Heart right ventricle (tissue), 16 donors: ENCODE measurements at regions not wholly inside any gene's neighbourhood (a gene's known extent, or its start where the extent isn't known, plus 50 kb on each side); places are given as distances from the start of the nearest gene placed in this dataset.

Experiments
- ATAC-seq, 8 donors: fragments of 200-7000 bp; cut with Tn5 transposase; one replicate each; pipeline ENCODE4 v1.9.1; 2020; ENCODE audit warnings: mild to moderate bottlenecking in 8 of 8, moderate library complexity in 8 of 8, moderate number of reproducible peaks in 1 of 8
- DNase-seq, 2 donors: peaks; one replicate each; pipeline ENCODE4 v3.0.0-alpha.2; 2020
- H3K27ac ChIP-seq, 10 donors: fragments of 200-600 bp; sonication (generic) in 2 of 10; one replicate each; pipeline versions ENCODE4 v1.5.0 to v1.8.0; 2020 to 2022; ENCODE audit warnings: mild to moderate bottlenecking in 3 of 10
- H3K27me3 ChIP-seq, 7 donors: fragments of 200-600 bp; one replicate each; pipeline ENCODE4 v1.8.0; 2021 to 2022; ENCODE audit warnings: mild to moderate bottlenecking in 2 of 7
- H3K36me3 ChIP-seq, 9 donors: fragments of 200-600 bp; sonication (generic) in 1 of 9; one replicate each; pipeline versions ENCODE4 v1.5.0 to v1.8.0; 2020 to 2022; ENCODE audit warnings: mild to moderate bottlenecking in 2 of 9
- H3K4me1 ChIP-seq, 9 donors: fragments of 200-600 bp; sonication (generic) in 1 of 9; one replicate each; pipeline versions ENCODE4 v1.5.0 to v1.8.0; 2020 to 2022; ENCODE audit warnings: mild to moderate bottlenecking in 4 of 9
- H3K4me3 ChIP-seq, 10 donors: fragments of 200-600 bp; sonication (generic) in 2 of 10; one replicate each; pipeline versions ENCODE4 v1.5.0 to v1.8.0; 2020 to 2022; ENCODE audit warnings: mild to moderate bottlenecking in 7 of 10, moderate library complexity in 2 of 10
- H3K9me3 ChIP-seq, 11 donors: fragments of 200-600 bp in 10 of 11; sonication (generic) in 2 of 11; one replicate each; pipeline versions ENCODE4 v1.5.0 to v1.8.0; 2013 to 2022; ENCODE audit warnings: mild to moderate bottlenecking in 2 of 11, control low read depth in 1 of 11, moderate library complexity in 1 of 11
- WGBS, 2 donors: extraction: QIAGEN DNeasy Blood & Tissue Kit; methylation state at CpG; one replicate each; pipeline ENCODE4 v1.1.7; 2013; ENCODE audit warnings: inconsistent platforms in 1 of 2; 5-methylcytosine and 5-hydroxymethylcytosine counted together
- intact Hi-C, 10 donors: fragments of 100-400 bp; cut with DNase I; formaldehyde crosslinking; loops; one replicate each; pipeline versions ENCODE4 v1.11.1 to v1.14.2; 2022
- TF ChIP-seq, protein P1 (sequence below), 9 donors: fragments of 200-600 bp; sonication (generic) in 2 of 9; IDR thresholded peaks; one replicate each; pipeline versions ENCODE4 v1.5.0 to v1.8.0; 2021 to 2022; ENCODE audit warnings: antibody characterized with exemption in 9 of 9, mild to moderate bottlenecking in 5 of 9, moderate library complexity in 1 of 9
- donor health status: Arrhythmogenic right ventricular cardiomyopathy.
- donor health status: ischemic (EF 13 %, LVEDD 7.1; RV severe dilation, severe dysfunction).
- donor health status: healthy with polysubstance abuse.
- donor health status: DM: no; HTN: yes; CAD: no.
- donor health status: DM: no; HTN: no; CAD: no.
- donor health status: ischemic (EF 25% LVEDD 6.9; RV normal size, moderate dysfunction).
- donor health status: ischemic (EF 25% LVEDD 5.7; RV mildly dilated, moderate dysfunction).
- donor health status: healthy.
- donor health status: DM: yes; HTN: yes; CAD: no.
- donor health status: Ischemic cardiomyopathy.
- donor health status: ischemic (EF 35%, LVEDD 5.7; RV mildly dilated, moderate dysfunction).
- donor health status: nonischemic (EF 11% LVEDD 7.7; RV severe dilation, severe dysfunction).
- donor health status: DM: yes; HTN: yes; CAD: no.
- donor health status: PGD.
- donor health status: ischemic (EF 29% LVEDD 5.4; RV normal size, mild dysfunction).
- donor health status: nonischemic (EF 23%, LVEDD 6.1; RV moderate dilation, normal function).

DNA sequence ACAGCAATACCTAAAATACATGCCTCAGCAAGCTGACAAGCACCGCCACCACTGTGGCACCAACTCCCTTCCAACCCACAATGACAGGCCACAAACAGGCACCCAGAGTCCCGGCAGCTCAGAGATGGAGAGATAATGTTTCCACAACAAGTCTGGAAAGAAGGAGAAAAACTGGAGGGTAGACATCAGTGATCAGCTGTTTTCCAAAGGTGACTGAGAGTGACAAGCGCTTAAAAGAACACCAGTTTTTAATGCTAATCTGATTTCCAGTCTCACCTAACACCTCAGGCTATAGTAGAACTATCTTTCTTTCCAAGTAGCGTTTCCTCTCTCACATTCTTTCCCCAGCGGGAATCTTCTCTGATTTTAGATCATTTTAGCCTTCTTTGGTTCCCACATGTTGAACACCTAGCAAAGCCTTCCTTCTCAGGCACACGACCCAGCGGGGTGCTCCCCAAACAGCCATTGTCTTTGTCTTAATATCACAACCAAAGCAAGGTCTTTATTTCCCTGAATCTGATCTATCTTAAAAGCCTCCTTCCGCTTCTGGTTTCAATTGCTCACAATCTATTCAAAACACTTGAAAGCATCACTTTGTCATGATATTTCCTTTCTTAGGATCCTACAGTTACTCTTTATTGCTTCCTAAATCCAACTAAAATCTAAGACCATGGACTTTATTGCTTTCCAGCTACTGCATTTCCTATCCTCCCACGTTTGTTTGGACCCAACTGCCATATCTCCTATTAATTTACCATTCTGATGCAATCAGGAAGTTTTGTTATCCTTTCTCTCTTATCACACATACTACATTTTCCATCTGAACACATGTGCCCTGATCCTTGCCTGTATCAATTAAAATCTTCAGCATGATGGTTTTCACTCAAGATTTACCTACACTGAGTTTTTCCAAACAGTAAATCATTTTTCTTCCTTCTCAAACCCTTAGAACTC lies 282.7 kb downstream of the ADGB start:
- H3K27me3 ChIP-seq = no peaks in the 10 kb centered on the region
- no peak for ATAC-seq
- H3K4me3 ChIP-seq = no peak overlapping the region
- DNase-seq = no peak
- 76 to 80% methylated on average over 9 of the region's 9 CpGs for WGBS, 2 donors
- TF ChIP-seq, protein P1, sequence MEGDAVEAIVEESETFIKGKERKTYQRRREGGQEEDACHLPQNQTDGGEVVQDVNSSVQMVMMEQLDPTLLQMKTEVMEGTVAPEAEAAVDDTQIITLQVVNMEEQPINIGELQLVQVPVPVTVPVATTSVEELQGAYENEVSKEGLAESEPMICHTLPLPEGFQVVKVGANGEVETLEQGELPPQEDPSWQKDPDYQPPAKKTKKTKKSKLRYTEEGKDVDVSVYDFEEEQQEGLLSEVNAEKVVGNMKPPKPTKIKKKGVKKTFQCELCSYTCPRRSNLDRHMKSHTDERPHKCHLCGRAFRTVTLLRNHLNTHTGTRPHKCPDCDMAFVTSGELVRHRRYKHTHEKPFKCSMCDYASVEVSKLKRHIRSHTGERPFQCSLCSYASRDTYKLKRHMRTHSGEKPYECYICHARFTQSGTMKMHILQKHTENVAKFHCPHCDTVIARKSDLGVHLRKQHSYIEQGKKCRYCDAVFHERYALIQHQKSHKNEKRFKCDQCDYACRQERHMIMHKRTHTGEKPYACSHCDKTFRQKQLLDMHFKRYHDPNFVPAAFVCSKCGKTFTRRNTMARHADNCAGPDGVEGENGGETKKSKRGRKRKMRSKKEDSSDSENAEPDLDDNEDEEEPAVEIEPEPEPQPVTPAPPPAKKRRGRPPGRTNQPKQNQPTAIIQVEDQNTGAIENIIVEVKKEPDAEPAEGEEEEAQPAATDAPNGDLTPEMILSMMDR (IDR thresholded peaks at IDR 0.05) = no peak
- H3K36me3 ChIP-seq = no peaks in the 10 kb centered on the region
- H3K27ac ChIP-seq = no peak overlapping the region
- peaks cover 0 to 31% (median 0%) of the 10 kb centered on the region in 9 donors for H3K4me1 ChIP-seq
- intact Hi-C loops = no loop called here
- no peaks in the 10 kb centered on the region for H3K9me3 ChIP-seq

DNA sequence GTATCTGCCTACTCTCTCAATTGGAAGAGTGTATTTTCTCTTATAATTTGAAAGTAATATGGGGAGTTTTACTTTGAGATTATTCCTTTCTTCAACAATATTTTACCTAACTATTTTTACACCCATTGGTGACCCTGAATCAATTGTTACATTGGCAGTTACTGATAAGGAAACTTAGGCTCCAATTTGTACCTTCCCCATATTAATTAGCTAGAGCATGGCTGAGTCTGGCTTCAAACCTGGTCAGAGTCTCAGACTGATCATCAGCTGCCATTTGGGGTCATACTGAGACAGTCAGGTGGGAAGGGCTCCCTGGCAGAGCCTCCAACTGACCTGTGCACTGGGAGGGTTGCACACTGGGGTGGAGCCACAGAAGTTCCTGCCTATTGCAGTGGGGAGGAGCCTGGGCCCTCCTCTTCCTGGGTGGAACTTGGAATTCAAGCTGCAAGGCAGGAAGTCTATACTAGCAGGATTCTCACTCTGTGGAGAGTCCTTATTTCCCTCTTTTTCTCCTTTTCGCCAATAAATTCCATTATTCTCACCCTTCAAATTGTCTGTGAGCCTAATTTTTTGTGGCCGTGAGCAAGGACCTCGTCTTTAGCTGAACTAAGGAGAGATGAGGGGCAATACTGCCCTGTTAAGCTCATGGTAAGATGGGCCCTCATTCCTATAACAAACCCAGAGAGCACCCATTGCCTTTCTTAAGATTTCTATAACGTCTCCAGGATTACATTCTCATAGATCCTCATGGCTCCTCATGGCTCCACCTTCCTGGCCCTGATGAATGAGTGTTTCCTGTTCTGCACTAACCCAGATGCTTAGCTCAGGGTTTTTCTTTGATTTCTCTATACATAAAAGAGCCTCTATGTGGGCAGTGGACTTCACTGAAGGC lies 285.1 kb downstream of the ADGB start:
- intact Hi-C loops = no loop called here
- Histone ChIP-seq H3K27me3 (no peaks in the 10 kb centered on the region), H3K36me3 (no peaks in the 10 kb centered on the region), H3K27ac (no peak overlapping the region), H3K4me1 (peaks cover 0 to 8% (median 0%) of the 10 kb centered on the region in 9 donors), H3K4me3 (no peak overlapping the region), H3K9me3 (no peaks in the 10 kb centered on the region)
- WGBS, 2 donors = 89 to 91% methylated on average over 4 of the region's 4 CpGs
- TF ChIP-seq, protein P1 (IDR thresholded peaks at IDR 0.05) = no peak
- DNase-seq (no peak), ATAC-seq (no peak)

DNA sequence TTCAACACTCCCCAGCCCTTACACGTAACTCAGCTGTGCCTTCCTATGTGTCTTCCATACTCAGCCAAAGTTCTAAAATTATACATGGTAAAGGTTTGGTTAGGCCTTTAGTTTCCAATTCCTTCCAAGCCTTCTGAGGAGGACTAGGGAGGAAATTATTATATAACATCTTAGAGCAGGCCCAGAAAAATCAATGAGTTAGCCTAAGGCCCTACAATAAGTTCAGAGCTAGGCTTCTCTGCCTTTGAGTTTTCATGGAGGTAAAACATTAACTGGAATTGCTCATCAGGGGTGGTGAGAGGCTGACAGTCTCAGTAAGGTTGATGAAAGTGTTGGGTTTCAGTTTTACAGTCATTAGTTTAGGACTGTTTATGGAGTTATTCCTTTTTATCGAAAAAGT lies 286.0 kb downstream of the ADGB start:
- ATAC-seq = no peak
- TF ChIP-seq, protein P1 (IDR thresholded peaks at IDR 0.05) = no peak
- Histone ChIP-seq H3K27me3 (no peaks in the 10 kb centered on the region), H3K4me3 (no peak overlapping the region), H3K27ac (no peak overlapping the region), H3K9me3 (no peaks in the 10 kb centered on the region), H3K4me1 (no peaks in the 10 kb centered on the region), H3K36me3 (no peaks in the 10 kb centered on the region)
- no peak for DNase-seq
- intact Hi-C loops = no loop called here
- 91 to 95% methylated on average over 2 of the region's 2 CpGs for WGBS, 2 donors

DNA sequence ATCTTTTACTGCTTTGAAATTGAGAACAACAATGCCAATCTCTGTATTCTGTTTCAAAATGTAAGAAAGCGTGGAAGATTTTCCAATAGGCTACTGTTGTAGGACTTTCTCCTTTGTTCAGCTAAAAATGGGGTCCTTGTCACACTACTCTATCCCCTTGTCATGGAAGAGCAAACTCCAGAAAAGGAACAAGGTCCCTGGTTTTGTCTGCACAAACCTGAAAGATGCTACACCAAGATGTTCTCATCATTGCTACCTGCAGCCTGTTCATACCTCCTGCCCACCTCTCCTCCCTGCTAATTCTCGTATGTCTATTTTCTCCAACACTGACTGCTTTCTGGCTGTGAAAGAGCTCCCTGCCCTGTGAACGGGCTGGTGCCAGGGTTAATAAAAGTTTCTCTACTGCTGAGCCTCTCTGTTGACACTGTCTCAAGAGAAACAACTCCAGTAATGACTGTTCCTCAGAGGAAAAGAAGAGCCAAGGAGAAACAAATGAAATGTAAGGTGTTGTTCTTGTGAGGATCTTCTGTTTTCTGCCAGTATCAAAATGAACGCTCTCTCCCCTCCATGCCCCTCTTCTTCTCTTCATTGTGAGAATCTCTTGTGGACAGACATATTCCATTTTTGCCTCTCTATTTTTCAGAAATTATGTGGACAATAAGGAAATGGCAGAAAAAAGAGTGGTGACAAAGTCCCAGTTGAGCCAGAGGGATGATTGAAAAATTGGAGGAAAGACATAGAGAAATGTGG lies 287.1 kb downstream of the ADGB start:
- no peaks in the 10 kb centered on the region for H3K9me3 ChIP-seq
- WGBS, 2 donors = 66 to 79% methylated on average over 4 of the region's 4 CpGs
- intact Hi-C loops = no loop called here

More for the DNA sequence above, 287.1 kb downstream of the ADGB start:
- TF ChIP-seq, protein P1 (IDR thresholded peaks at IDR 0.05) = no peak
- DNase-seq (no peak), ATAC-seq (no peak)
- Histone ChIP-seq H3K36me3 (no peaks in the 10 kb centered on the region), H3K4me3 (no peak overlapping the region), H3K27ac (no peak overlapping the region), H3K4me1 (no peaks in the 10 kb centered on the region), H3K27me3 (no peaks in the 10 kb centered on the region)
